Astrocyte (in vitro differentiated cells and primary cell): ENCODE measurements at regions not wholly inside any gene's neighbourhood (a gene's known extent, or its start where the extent isn't known, plus 50 kb on each side); places are given as distances from the start of the nearest gene placed in this dataset.

ENCODE experiments used
- DNase-seq: peaks from one replicate; pipeline ENCODE4 v3.0.0-alpha.2; 2010; ENCODE audit warnings: low read depth
- FAIRE-seq: peaks from 2 replicates; lab custom pipeline; 2011; peaks lifted over from hg19 to GRCh38; lab: Jason Lieb, UNC
- H2AFZ ChIP-seq: 2 replicates; pipeline ENCODE4 v1.6.0; 2012; ENCODE audit warnings: low read depth, low read length, inconsistent platforms
- H3K27ac ChIP-seq: 2 replicates; pipeline ENCODE4 v1.5.1; 2011; ENCODE audit warnings: low read depth, low read length, inconsistent platforms
- H3K27me3 ChIP-seq: 2 replicates; pipeline ENCODE4 v1.6.0; 2011; ENCODE audit warnings: low read length, inconsistent platforms; ENCODE audit not compliant: insufficient read depth
- H3K36me3 ChIP-seq: 2 replicates; pipeline ENCODE4 v1.5.1; 2011; ENCODE audit warnings: low read length, inconsistent platforms; ENCODE audit not compliant: insufficient read depth
- H3K4me1 ChIP-seq: 2 replicates; pipeline ENCODE4 v1.5.1; 2011; ENCODE audit warnings: low read length, inconsistent platforms; ENCODE audit not compliant: insufficient read depth
- H3K4me2 ChIP-seq: 2 replicates; pipeline ENCODE4 v1.6.0; 2012; ENCODE audit warnings: low read length, inconsistent platforms
- H3K4me3 ChIP-seq: 2 replicates; pipeline ENCODE4 v1.5.1; 2011; ENCODE audit warnings: low read depth, mild to moderate bottlenecking, low read length, inconsistent platforms; ENCODE audit not compliant: insufficient read depth
- H3K79me2 ChIP-seq: 2 replicates; pipeline ENCODE4 v1.6.0; 2012; ENCODE audit warnings: mild to moderate bottlenecking, low read length, inconsistent platforms; ENCODE audit not compliant: insufficient read depth
- H3K9ac ChIP-seq: 2 replicates; pipeline ENCODE4 v1.6.0; 2012; ENCODE audit warnings: mild to moderate bottlenecking, low read length, inconsistent platforms
- H3K9me3 ChIP-seq: 2 replicates; pipeline ENCODE4 v1.5.1; 2012; ENCODE audit warnings: low read depth, mild to moderate bottlenecking, low read length, inconsistent platforms; ENCODE audit not compliant: insufficient read depth
- H4K20me1 ChIP-seq: 2 replicates; pipeline ENCODE4 v1.6.0; 2012; ENCODE audit warnings: low read length, inconsistent platforms; ENCODE audit not compliant: insufficient read depth
- H3K27ac Mint-ChIP-seq: one replicate; pipeline ENCODE4 v1.8.0; 2021; ENCODE audit warnings: mild to moderate bottlenecking, mixed read lengths; ENCODE audit not compliant: unreplicated experiment
- H3K27me3 Mint-ChIP-seq: one replicate; pipeline ENCODE4 v1.8.0; 2021; ENCODE audit warnings: low read depth, mixed read lengths; ENCODE audit not compliant: unreplicated experiment
- H3K36me3 Mint-ChIP-seq: one replicate; pipeline ENCODE4 v1.8.0; 2021; ENCODE audit warnings: low read depth, mixed read lengths; ENCODE audit not compliant: unreplicated experiment
- H3K4me1 Mint-ChIP-seq: one replicate; pipeline ENCODE4 v1.8.0; 2021; ENCODE audit warnings: low read depth, mixed read lengths; ENCODE audit not compliant: unreplicated experiment
- H3K4me3 Mint-ChIP-seq: one replicate; pipeline ENCODE4 v1.8.0; 2021; ENCODE audit warnings: mild to moderate bottlenecking, moderate library complexity, mixed read lengths; ENCODE audit not compliant: unreplicated experiment
- H3K9me3 Mint-ChIP-seq: one replicate; pipeline ENCODE4 v1.8.0; 2021; ENCODE audit warnings: mild to moderate bottlenecking, mixed read lengths; ENCODE audit not compliant: unreplicated experiment
- EZH2 ChIP-seq: IDR thresholded peaks from 2 replicates; pipeline ENCODE4 v1.6.1; 2012; ENCODE audit warnings: mild to moderate bottlenecking, low read length, inconsistent platforms; ENCODE audit not compliant: insufficient read depth
- TF ChIP-seq, protein P1 (sequence below): IDR thresholded peaks from 2 replicates; pipeline ENCODE4 v1.5.1; 2011; ENCODE audit warnings: low read depth, mild to moderate bottlenecking, inconsistent platforms, low read length, moderate library complexity; ENCODE audit not compliant: insufficient read depth

DNA sequence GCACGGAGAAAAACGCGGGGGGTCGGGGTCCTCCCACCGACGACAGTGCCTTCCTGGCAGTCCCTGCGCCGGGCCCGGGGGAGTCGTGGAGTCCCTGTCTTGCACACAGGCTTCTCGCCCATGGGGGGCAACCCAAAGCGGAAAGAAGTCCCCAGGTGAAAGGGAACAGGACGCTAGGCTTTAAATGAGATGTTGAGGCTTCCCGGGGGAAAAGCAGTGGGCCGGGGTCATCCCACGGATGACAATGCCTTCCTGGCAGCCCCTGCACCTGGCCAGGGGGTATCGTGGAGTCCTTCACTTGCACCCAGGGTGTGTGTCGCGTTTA, 162.9 kb upstream of the ALG10B start:
- Mint-ChIP-seq H3K4me1 (no peaks in the 10 kb centered on the region), H3K36me3 (no peaks in the 10 kb centered on the region), H3K9me3 (peaks cover 16% of the 10 kb centered on the region), H3K27me3 (no peaks in the 10 kb centered on the region), H3K27ac (no peak overlapping the region), H3K4me3 (no peak overlapping the region)
- Histone ChIP-seq H3K9ac (no peak overlapping the region), H3K4me2 (no peak overlapping the region), H3K27ac (no peak overlapping the region), H3K36me3 (no peaks in the 10 kb centered on the region), H3K27me3 (no peaks in the 10 kb centered on the region), H3K79me2 (no peaks in the 10 kb centered on the region), H4K20me1 (no peaks in the 10 kb centered on the region), H3K9me3 (peaks cover 11% of the 10 kb centered on the region), H2AFZ (no peak overlapping the region), H3K4me3 (no peak overlapping the region), H3K4me1 (no peaks in the 10 kb centered on the region)
- TF ChIP-seq EZH2: no peak
- TF ChIP-seq, protein P1, sequence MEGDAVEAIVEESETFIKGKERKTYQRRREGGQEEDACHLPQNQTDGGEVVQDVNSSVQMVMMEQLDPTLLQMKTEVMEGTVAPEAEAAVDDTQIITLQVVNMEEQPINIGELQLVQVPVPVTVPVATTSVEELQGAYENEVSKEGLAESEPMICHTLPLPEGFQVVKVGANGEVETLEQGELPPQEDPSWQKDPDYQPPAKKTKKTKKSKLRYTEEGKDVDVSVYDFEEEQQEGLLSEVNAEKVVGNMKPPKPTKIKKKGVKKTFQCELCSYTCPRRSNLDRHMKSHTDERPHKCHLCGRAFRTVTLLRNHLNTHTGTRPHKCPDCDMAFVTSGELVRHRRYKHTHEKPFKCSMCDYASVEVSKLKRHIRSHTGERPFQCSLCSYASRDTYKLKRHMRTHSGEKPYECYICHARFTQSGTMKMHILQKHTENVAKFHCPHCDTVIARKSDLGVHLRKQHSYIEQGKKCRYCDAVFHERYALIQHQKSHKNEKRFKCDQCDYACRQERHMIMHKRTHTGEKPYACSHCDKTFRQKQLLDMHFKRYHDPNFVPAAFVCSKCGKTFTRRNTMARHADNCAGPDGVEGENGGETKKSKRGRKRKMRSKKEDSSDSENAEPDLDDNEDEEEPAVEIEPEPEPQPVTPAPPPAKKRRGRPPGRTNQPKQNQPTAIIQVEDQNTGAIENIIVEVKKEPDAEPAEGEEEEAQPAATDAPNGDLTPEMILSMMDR: no peak
- FAIRE-seq: no peak
- no peak for DNase-seq

GRCh38 chr12:38154096-38155019, 162.2 kb upstream of the ALG10B start:
- H3K36me3 ChIP-seq: no peaks in the 10 kb centered on the region
- FAIRE-seq (no peak), DNase-seq (no peak)

More at GRCh38 chr12:38154096-38155019, 162.2 kb upstream of the ALG10B start:
- no peak overlapping the region for H3K9ac ChIP-seq
- H2AFZ ChIP-seq: no peak overlapping the region
- no peaks in the 10 kb centered on the region for H4K20me1 ChIP-seq
- Mint-ChIP-seq H3K9me3 (peaks cover 16% of the 10 kb centered on the region), H3K27ac (no peak overlapping the region), H3K27me3 (no peaks in the 10 kb centered on the region), H3K36me3 (no peaks in the 10 kb centered on the region), H3K4me3 (no peak overlapping the region), H3K4me1 (no peaks in the 10 kb centered on the region)
- no peaks in the 10 kb centered on the region for H3K27me3 ChIP-seq
- H3K4me2 ChIP-seq: no peak overlapping the region
- no peak for TF ChIP-seq EZH2
- TF ChIP-seq, protein P1: no peak
- H3K4me1 ChIP-seq: no peaks in the 10 kb centered on the region
- H3K9me3 ChIP-seq: peaks cover 11% of the 10 kb centered on the region
- H3K79me2 ChIP-seq: no peaks in the 10 kb centered on the region
- H3K4me3 ChIP-seq: no peak overlapping the region
- no peak overlapping the region for H3K27ac ChIP-seq
